Smooth muscle cell (in vitro differentiated cells): ENCODE measurements at regions not wholly inside any gene's neighbourhood (a gene's known extent, or its start where the extent isn't known, plus 50 kb on each side); places are given as distances from the start of the nearest gene placed in this dataset.

Experiments
- DNase-seq: peaks from one replicate; lab custom pipeline; 2025; ENCODE audit not compliant: unreplicated experiment; lab: John Stamatoyannopoulos, UW
- H2AFZ ChIP-seq: fragments of 200-600 bp; sonication (generic); 2 replicates; pipeline ENCODE4 v1.6.0; 2016; ENCODE audit warnings: antibody characterized with exemption, low read depth, mild to moderate bottlenecking
- H3F3A ChIP-seq: fragments of 200-600 bp; sonication (generic); 2 replicates; pipeline ENCODE4 v1.6.0; 2017; ENCODE audit warnings: antibody characterized with exemption, low read depth
- H3K27ac ChIP-seq: fragments of 200-600 bp; sonication (generic); 2 replicates; pipeline ENCODE4 v1.5.1; 2016; ENCODE audit warnings: low read depth, mild to moderate bottlenecking
- H3K27me3 ChIP-seq: fragments of 200-600 bp; sonication (generic); 2 replicates; pipeline ENCODE4 v1.6.1; 2016; ENCODE audit warnings: low read depth, mild to moderate bottlenecking
- H3K36me3 ChIP-seq: fragments of 200-600 bp; sonication (generic); 2 replicates; pipeline ENCODE4 v1.5.1; 2016; ENCODE audit warnings: low read depth
- H3K4me1 ChIP-seq: fragments of 200-600 bp; sonication (generic); 2 replicates; pipeline ENCODE4 v1.5.1; 2016; ENCODE audit warnings: low read depth
- H3K4me2 ChIP-seq: fragments of 200-600 bp; sonication (generic); 2 replicates; pipeline ENCODE4 v1.6.0; 2016; ENCODE audit warnings: mild to moderate bottlenecking
- H3K4me3 ChIP-seq: fragments of 200-600 bp; sonication (generic); 2 replicates; pipeline ENCODE4 v1.5.1; 2016; ENCODE audit warnings: mild to moderate bottlenecking
- H3K79me2 ChIP-seq: fragments of 200-600 bp; sonication (generic); 2 replicates; pipeline ENCODE4 v1.6.0; 2016; ENCODE audit warnings: low read depth, mild to moderate bottlenecking
- H3K9ac ChIP-seq: fragments of 200-600 bp; sonication (generic); 2 replicates; pipeline ENCODE4 v1.6.0; 2016; ENCODE audit warnings: low read depth
- H3K9me3 ChIP-seq: fragments of 200-600 bp; sonication (generic); replicated peaks from 2 replicates; pipeline ENCODE4 v1.5.1; 2016; ENCODE audit warnings: low read depth
- H4K20me1 ChIP-seq: fragments of 200-600 bp; sonication (generic); 2 replicates; pipeline ENCODE4 v1.6.0; 2016; ENCODE audit warnings: low read depth
- WGBS: methylation state at CpG from one replicate; pipeline ENCODE4 v1.1.7; 2016; ENCODE audit warnings: low lambda C conversion rate; 5-methylcytosine and 5-hydroxymethylcytosine counted together
- TF ChIP-seq, protein P1 (sequence below): fragments of 200-600 bp; sonication (generic); IDR thresholded peaks from 2 replicates; pipeline ENCODE4 v1.5.1; 2017; ENCODE audit warnings: borderline replicate concordance, mild to moderate bottlenecking, antibody characterized with exemption; ENCODE audit not compliant: insufficient read depth, poor library complexity, severe bottlenecking

DNA sequence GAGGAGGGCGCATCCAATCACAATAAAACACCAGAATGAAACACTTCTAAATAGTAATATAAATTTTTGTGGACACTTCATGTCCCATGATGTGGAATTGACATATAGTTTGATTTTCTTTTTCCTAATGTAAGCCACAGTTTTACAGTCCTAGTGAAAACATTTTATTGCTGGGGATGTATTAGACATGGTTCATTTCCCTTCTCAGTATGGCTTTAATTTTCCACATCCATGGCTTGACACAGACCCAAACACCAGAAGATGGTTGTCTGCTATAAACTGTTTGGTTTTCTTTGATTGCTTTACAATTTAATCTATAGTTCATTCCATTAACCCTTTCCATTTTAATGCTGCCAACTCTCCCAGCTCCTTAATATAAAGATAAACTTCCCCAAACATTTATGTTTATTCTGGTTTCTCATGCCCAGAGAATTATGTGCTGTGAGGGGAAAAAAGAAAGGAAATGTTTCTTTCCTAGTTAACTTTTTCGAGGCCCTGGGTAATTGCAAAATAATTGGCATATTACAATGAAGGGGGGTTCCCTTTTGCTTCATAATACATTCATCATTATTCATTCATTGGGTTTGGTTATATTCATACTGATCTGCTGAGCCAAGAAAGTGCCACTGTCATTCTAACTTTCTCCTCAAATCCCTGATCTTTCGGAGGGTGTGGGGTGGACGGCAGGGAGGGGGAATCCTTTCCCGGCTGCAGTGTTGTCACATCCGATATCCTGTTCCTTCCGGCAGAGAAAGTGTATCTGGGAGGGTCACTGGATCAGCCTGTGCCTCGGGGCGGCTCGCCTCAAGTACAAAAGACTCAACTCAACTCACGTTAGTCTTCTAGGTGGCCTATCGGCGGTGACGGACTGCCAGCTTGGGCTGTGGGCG, 127.6 kb upstream of the TFAP2D start:
- Histone ChIP-seq H3K4me3 (no peak overlapping the region), H3K27ac (no peak overlapping the region), H3K4me1 (no peaks in the 10 kb centered on the region), H3K79me2 (no peaks in the 10 kb centered on the region), H3F3A (no peaks in the 10 kb centered on the region), H2AFZ (no peak overlapping the region), H3K9ac (no peak overlapping the region), H3K36me3 (no peaks in the 10 kb centered on the region), H3K9me3 (no peaks in the 10 kb centered on the region), H4K20me1 (no peaks in the 10 kb centered on the region), H3K27me3 (no peaks in the 10 kb centered on the region), H3K4me2 (no peak overlapping the region)
- DNase-seq = no peak
- 79% methylated on average over 15 of the region's 15 CpGs for WGBS
- TF ChIP-seq, protein P1, sequence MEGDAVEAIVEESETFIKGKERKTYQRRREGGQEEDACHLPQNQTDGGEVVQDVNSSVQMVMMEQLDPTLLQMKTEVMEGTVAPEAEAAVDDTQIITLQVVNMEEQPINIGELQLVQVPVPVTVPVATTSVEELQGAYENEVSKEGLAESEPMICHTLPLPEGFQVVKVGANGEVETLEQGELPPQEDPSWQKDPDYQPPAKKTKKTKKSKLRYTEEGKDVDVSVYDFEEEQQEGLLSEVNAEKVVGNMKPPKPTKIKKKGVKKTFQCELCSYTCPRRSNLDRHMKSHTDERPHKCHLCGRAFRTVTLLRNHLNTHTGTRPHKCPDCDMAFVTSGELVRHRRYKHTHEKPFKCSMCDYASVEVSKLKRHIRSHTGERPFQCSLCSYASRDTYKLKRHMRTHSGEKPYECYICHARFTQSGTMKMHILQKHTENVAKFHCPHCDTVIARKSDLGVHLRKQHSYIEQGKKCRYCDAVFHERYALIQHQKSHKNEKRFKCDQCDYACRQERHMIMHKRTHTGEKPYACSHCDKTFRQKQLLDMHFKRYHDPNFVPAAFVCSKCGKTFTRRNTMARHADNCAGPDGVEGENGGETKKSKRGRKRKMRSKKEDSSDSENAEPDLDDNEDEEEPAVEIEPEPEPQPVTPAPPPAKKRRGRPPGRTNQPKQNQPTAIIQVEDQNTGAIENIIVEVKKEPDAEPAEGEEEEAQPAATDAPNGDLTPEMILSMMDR = no peak

DNA sequence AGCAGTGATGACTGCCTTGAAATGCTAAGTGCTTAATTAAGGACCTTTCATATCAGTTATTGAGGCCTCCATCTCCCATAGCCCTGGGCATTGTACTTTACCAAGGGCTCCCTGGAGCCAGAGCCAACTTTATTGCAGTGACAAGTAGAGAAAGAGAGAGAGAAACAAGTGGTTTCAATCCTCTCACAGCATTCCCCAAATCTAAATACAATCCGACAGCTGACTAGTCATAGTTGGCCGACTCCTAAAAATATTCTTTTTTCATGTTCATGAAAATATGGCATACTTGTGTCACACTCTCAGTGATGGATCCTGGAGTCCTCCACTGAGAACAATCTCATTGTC, 127.0 kb upstream of the TFAP2D start:
- TF ChIP-seq, protein P1 = no peak
- no peak overlapping the region for H2AFZ ChIP-seq
- H3F3A ChIP-seq = no peaks in the 10 kb centered on the region
- H3K36me3 ChIP-seq = no peaks in the 10 kb centered on the region
- peaks cover 4% of the 10 kb centered on the region for H3K27me3 ChIP-seq
- H3K27ac ChIP-seq = no peak overlapping the region
- H3K79me2 ChIP-seq = no peaks in the 10 kb centered on the region
- DNase-seq = no peak
- H3K4me3 ChIP-seq = no peak overlapping the region
- no peaks in the 10 kb centered on the region for H3K4me1 ChIP-seq
- H3K4me2 ChIP-seq = no peak overlapping the region
- H4K20me1 ChIP-seq = no peaks in the 10 kb centered on the region
- no peak overlapping the region for H3K9ac ChIP-seq
- H3K9me3 ChIP-seq = no peaks in the 10 kb centered on the region
- 95% methylated on average over 2 of the region's 2 CpGs for WGBS

DNA sequence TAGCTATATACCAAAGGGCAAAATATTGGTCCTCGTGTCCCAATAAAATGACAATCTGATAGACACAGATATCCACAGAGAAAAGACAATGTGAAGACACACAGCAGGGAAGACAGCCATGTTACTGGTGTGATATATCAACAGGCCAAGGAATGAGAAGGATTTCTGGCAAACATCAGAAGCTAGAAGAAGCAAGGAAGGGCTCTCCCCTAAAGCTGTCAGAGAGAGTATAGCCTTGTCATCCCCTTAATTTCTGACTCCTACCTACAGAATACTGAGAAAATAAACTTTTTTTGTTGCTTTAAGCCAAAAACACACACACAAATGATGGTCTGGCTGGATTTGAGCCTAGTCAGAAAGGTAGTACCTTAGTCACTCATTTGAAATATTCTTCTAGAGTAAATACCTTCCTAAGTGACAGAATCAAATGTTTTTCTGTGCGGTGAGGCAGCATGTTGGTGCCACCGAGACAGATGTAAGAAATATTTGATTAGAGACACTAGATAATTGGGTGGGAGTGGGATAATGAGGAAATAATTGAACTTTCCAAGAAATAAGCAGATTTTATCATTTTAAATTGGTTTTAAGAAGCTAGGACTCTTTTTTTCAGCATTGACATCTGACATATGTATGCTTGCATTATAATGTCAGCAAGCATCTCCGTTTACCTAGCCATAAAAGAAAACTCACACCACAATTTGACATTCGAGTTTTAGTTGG, 123.4 kb upstream of the TFAP2D start:
- 81% methylated on average over 5 of the region's 5 CpGs for WGBS
- Histone ChIP-seq H3K4me3 (no peak overlapping the region), H3K27me3 (peaks cover 4% of the 10 kb centered on the region), H3K36me3 (no peaks in the 10 kb centered on the region), H3K9ac (no peak overlapping the region), H4K20me1 (no peaks in the 10 kb centered on the region), H3K9me3 (no peaks in the 10 kb centered on the region), H3F3A (no peaks in the 10 kb centered on the region), H3K27ac (no peak overlapping the region), H2AFZ (no peak overlapping the region), H3K79me2 (no peaks in the 10 kb centered on the region), H3K4me2 (no peak overlapping the region), H3K4me1 (no peaks in the 10 kb centered on the region)
- TF ChIP-seq, protein P1 = no peak
- DNase-seq = no peak
